ENCODE measurements at regions not wholly inside any gene's neighbourhood (a gene's known extent, or its start where the extent isn't known, plus 50 kb on each side); places are given as distances from the start of the nearest gene placed in this dataset. TPM values are rescaled to one million over a fixed set of nuclear protein-coding genes. Genes with fewer than 3 reads are reported as not detected.

DNA sequence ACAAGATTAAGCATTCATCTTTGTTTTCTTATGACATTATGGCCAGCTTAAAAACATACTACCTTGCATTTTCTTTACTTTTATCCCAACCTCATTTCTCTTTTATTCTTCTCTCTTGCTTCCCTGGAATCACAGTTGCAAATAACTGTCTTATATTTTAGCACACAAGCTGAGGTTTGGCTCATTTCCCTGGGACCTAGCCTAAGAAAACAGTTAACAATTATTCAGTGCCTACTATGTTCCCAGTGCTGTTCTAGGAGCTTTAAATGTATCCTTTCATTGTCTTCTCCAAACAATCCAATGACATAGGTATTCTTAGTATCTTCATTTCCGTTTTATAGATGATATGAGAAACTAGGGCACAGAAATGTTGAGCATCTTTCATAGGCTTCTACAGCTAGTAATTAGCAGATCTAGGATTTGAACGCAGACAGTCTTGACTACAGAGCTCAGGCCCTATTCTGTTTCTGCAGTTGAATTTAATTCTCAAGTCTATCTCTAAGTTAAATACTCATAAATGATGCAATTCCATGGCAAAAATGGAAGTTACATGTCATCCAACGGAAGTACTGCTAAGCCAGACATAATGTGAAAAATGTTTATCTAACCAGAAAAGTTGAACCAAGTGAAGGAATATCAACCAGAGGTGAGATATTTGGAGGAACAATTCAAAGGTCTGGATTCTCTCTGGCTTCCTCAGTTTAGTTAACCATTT, 52.3 kb upstream of the MTAP start:
- no peak for TF ChIP-seq POLR2A (IDR thresholded peaks at IDR 0.05)
- TF ChIP-seq, protein P1, sequence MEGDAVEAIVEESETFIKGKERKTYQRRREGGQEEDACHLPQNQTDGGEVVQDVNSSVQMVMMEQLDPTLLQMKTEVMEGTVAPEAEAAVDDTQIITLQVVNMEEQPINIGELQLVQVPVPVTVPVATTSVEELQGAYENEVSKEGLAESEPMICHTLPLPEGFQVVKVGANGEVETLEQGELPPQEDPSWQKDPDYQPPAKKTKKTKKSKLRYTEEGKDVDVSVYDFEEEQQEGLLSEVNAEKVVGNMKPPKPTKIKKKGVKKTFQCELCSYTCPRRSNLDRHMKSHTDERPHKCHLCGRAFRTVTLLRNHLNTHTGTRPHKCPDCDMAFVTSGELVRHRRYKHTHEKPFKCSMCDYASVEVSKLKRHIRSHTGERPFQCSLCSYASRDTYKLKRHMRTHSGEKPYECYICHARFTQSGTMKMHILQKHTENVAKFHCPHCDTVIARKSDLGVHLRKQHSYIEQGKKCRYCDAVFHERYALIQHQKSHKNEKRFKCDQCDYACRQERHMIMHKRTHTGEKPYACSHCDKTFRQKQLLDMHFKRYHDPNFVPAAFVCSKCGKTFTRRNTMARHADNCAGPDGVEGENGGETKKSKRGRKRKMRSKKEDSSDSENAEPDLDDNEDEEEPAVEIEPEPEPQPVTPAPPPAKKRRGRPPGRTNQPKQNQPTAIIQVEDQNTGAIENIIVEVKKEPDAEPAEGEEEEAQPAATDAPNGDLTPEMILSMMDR (IDR thresholded peaks at IDR 0.05) = no peak
- Histone ChIP-seq H3K4me3 (no peak overlapping the region), H3K27me3 (no peaks in the 10 kb centered on the region), H3K36me3 (no peaks in the 10 kb centered on the region), H3K27ac (no peak overlapping the region), H3K9me3 (no peaks in the 10 kb centered on the region), H3K4me1 (no peaks in the 10 kb centered on the region)
- DNase-seq = no peak
- intact Hi-C loops (cut with DNase I; ENCODE audit: low total_unique reads) = no loop called here

DNA sequence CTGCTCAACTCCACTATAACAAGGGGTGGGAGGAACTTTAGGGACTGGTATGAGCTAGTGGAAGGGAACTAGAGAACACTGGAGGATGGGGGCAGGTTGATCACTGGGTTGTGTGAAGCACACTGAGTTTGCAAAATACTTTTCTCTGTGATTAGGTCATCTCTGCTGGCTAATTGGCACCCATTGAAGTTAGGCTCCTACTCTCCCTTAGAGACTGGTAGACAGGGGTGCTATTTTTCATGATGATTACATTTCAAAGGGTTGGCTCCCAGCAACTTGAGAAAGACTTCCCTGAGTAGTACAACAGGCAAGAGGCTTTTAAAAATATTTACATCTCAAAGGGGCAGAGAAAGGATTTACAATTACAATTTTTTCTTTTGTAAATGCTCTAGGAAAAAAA, 50.4 kb upstream of the MTAP start:
- TF ChIP-seq POLR2A (IDR thresholded peaks at IDR 0.05) = no peak
- TF ChIP-seq, protein P1 (IDR thresholded peaks at IDR 0.05) = no peak
- H3K4me1 ChIP-seq = no peaks in the 10 kb centered on the region

More for the DNA sequence above, 50.4 kb upstream of the MTAP start:
- Histone ChIP-seq H3K27me3 (no peaks in the 10 kb centered on the region), H3K27ac (no peak overlapping the region), H3K4me3 (no peak overlapping the region), H3K36me3 (no peaks in the 10 kb centered on the region), H3K9me3 (no peaks in the 10 kb centered on the region)
- intact Hi-C loops (cut with DNase I; ENCODE audit: low total_unique reads) = no loop called here
- DNase-seq = no peak

Small RNAs in the stretch of these regions (small RNA-seq; reads per million reads assigned to genes)
- not detected for gene RN7SL151P

Measured in uterus (tissue), 3 donors.